ENCODE measurements at regions not wholly inside any gene's neighbourhood (a gene's known extent, or its start where the extent isn't known, plus 50 kb on each side); places are given as distances from the start of the nearest gene placed in this dataset.

GRCh38 chr6:105851606-105852005 lies 234.5 kb upstream of the PRDM1 start:
- TF ChIP-seq CTCF (IDR thresholded peaks at IDR 0.05; ENCODE audit: insufficient read depth, low read depth, low read length) (no peak), EZH2 (IDR thresholded peaks at IDR 0.05; ENCODE audit: insufficient read depth, low read length) (no peak)
